ENCODE measurements at regions not wholly inside any gene's neighbourhood (a gene's known extent, or its start where the extent isn't known, plus 50 kb on each side); places are given as distances from the start of the nearest gene placed in this dataset.
"Not testable (repeated sequence)": the region's sequence is repeated elsewhere in the genome, so short reads cannot be mapped to it uniquely, and the experiment has no call there.

GRCh38 chr4:72709475-72709874 is 140.5 kb upstream of the ADAMTS3 start:
- Mint-ChIP-seq H3K36me3 (no peaks in the 10 kb centered on the region), H3K9me3 (no peaks in the 10 kb centered on the region), H3K4me3 (no peak overlapping the region), H3K4me1 (no peaks in the 10 kb centered on the region), H3K27ac (no peak overlapping the region)
- ATAC-seq: no peak
- no peak for DNase-seq (ENCODE audit: low spot score in 2 of 2)

GRCh38 chr4:72706684-72707083 is 137.7 kb upstream of the ADAMTS3 start:
- no peaks in the 10 kb centered on the region for H3K9me3 Mint-ChIP-seq
- no peak overlapping the region for H3K27ac Mint-ChIP-seq
- no peaks in the 10 kb centered on the region for H3K4me1 Mint-ChIP-seq
- no peak for DNase-seq (ENCODE audit: low spot score in 2 of 2)
- ATAC-seq: no peak
- no peaks in the 10 kb centered on the region for H3K36me3 Mint-ChIP-seq
- H3K4me3 Mint-ChIP-seq: no peak overlapping the region

GRCh38 chr4:72704925-72705640 is 136.1 kb upstream of the ADAMTS3 start:
- not testable (repeated sequence) for H3K27ac Mint-ChIP-seq; H3K9me3 Mint-ChIP-seq; DNase-seq (ENCODE audit: low spot score in 2 of 2); H3K4me3 Mint-ChIP-seq; H3K36me3 Mint-ChIP-seq; ATAC-seq; H3K4me1 Mint-ChIP-seq

- DNase-seq (ENCODE audit: low spot score in 2 of 2): no peak
Measured at GRCh38 chr4:72702948-72703347, 133.9 kb upstream of the ADAMTS3 start.

GRCh38 chr4:72701987-72702819 is 133.2 kb upstream of the ADAMTS3 start:
- Mint-ChIP-seq H3K4me1 (no peaks in the 10 kb centered on the region), H3K27ac (no peak overlapping the region), H3K9me3 (no peaks in the 10 kb centered on the region), H3K36me3 (no peaks in the 10 kb centered on the region), H3K4me3 (peak overlapping the region; percentile 28)
- ATAC-seq (no peak), DNase-seq (ENCODE audit: low spot score in 2 of 2) (no peak)

More at GRCh38 chr4:72702948-72703347, 133.9 kb upstream of the ADAMTS3 start:
- Mint-ChIP-seq H3K4me1 (no peaks in the 10 kb centered on the region), H3K4me3 (no peak overlapping the region), H3K9me3 (no peaks in the 10 kb centered on the region), H3K27ac (no peak overlapping the region), H3K36me3 (no peaks in the 10 kb centered on the region)
- ATAC-seq: no peak

- H3K4me3 Mint-ChIP-seq: no peak overlapping the region
- H3K9me3 Mint-ChIP-seq: no peaks in the 10 kb centered on the region
- DNase-seq (ENCODE audit: low spot score in 2 of 2): no peak
- H3K36me3 Mint-ChIP-seq: no peaks in the 10 kb centered on the region
- H3K27ac Mint-ChIP-seq: no peak overlapping the region
- no peak for ATAC-seq
- H3K4me1 Mint-ChIP-seq: no peaks in the 10 kb centered on the region
Measured at GRCh38 chr4:72690771-72691170, 121.8 kb upstream of the ADAMTS3 start.

GRCh38 chr4:72689923-72690322 is 120.9 kb upstream of the ADAMTS3 start:
- no peaks in the 10 kb centered on the region for H3K36me3 Mint-ChIP-seq
- peaks cover under 1% of the 10 kb centered on the region for H3K9me3 Mint-ChIP-seq
- DNase-seq (ENCODE audit: low spot score in 2 of 2) (no peak), ATAC-seq (no peak)
- no peak overlapping the region for H3K4me3 Mint-ChIP-seq
- no peaks in the 10 kb centered on the region for H3K4me1 Mint-ChIP-seq
- H3K27ac Mint-ChIP-seq: no peak overlapping the region

- not testable (repeated sequence) for ATAC-seq; H3K4me1 Mint-ChIP-seq; H3K27ac Mint-ChIP-seq; H3K36me3 Mint-ChIP-seq; DNase-seq (ENCODE audit: low spot score in 2 of 2); H3K4me3 Mint-ChIP-seq; H3K9me3 Mint-ChIP-seq
Measured at GRCh38 chr4:72686390-72686789, 117.4 kb upstream of the ADAMTS3 start.

GRCh38 chr4:72679666-72680065 is 110.6 kb upstream of the ADAMTS3 start:
- DNase-seq (ENCODE audit: low spot score in 2 of 2) (no peak), ATAC-seq (no peak)
- H3K27ac Mint-ChIP-seq: no peak overlapping the region
- H3K36me3 Mint-ChIP-seq: no peaks in the 10 kb centered on the region
- no peak overlapping the region for H3K4me3 Mint-ChIP-seq
- peaks cover 3% of the 10 kb centered on the region for H3K9me3 Mint-ChIP-seq
- no peaks in the 10 kb centered on the region for H3K4me1 Mint-ChIP-seq

- H3K27ac Mint-ChIP-seq: no peak overlapping the region
- no peak for DNase-seq (ENCODE audit: low spot score in 2 of 2)
- ATAC-seq: no peak
- H3K36me3 Mint-ChIP-seq: no peaks in the 10 kb centered on the region
- no peaks in the 10 kb centered on the region for H3K4me1 Mint-ChIP-seq
- peaks cover 3% of the 10 kb centered on the region for H3K9me3 Mint-ChIP-seq
- H3K4me3 Mint-ChIP-seq: no peak overlapping the region
Measured at GRCh38 chr4:72677886-72678285, 108.9 kb upstream of the ADAMTS3 start.

GRCh38 chr4:72677265-72677664 is 108.2 kb upstream of the ADAMTS3 start:
- Mint-ChIP-seq H3K36me3 (no peaks in the 10 kb centered on the region), H3K4me3 (no peak overlapping the region), H3K27ac (no peak overlapping the region), H3K9me3 (peaks cover 2% of the 10 kb centered on the region), H3K4me1 (no peaks in the 10 kb centered on the region)
- ATAC-seq (no peak), DNase-seq (ENCODE audit: low spot score in 2 of 2) (no peak)

- Mint-ChIP-seq H3K4me3 (no peak overlapping the region), H3K4me1 (no peaks in the 10 kb centered on the region), H3K36me3 (no peaks in the 10 kb centered on the region), H3K27ac (no peak overlapping the region), H3K9me3 (no peaks in the 10 kb centered on the region)
- no peak for DNase-seq (ENCODE audit: low spot score in 2 of 2)
- no peak for ATAC-seq
Measured at GRCh38 chr4:72671980-72672379, 103.0 kb upstream of the ADAMTS3 start.

- peak; percentile 24 for ATAC-seq
Measured at GRCh38 chr4:72670521-72670920, 101.5 kb upstream of the ADAMTS3 start.

GRCh38 chr4:72666910-72667309 is 97.9 kb upstream of the ADAMTS3 start:
- Mint-ChIP-seq H3K4me3 (no peak overlapping the region), H3K9me3 (no peaks in the 10 kb centered on the region)

More at GRCh38 chr4:72670521-72670920, 101.5 kb upstream of the ADAMTS3 start:
- no peak for DNase-seq (ENCODE audit: low spot score in 2 of 2)
- Mint-ChIP-seq H3K9me3 (no peaks in the 10 kb centered on the region), H3K4me3 (no peak overlapping the region), H3K4me1 (no peaks in the 10 kb centered on the region), H3K27ac (no peak overlapping the region), H3K36me3 (no peaks in the 10 kb centered on the region)

GRCh38 chr4:72665171-72665968 is 96.3 kb upstream of the ADAMTS3 start:
- H3K27ac Mint-ChIP-seq: no peak overlapping the region
- DNase-seq (ENCODE audit: low spot score in 2 of 2) (no peak), ATAC-seq (no peak)
- no peak overlapping the region for H3K4me3 Mint-ChIP-seq
- no peaks in the 10 kb centered on the region for H3K9me3 Mint-ChIP-seq
- H3K4me1 Mint-ChIP-seq: no peaks in the 10 kb centered on the region
- H3K36me3 Mint-ChIP-seq: no peaks in the 10 kb centered on the region

More at GRCh38 chr4:72666910-72667309, 97.9 kb upstream of the ADAMTS3 start:
- no peak for ATAC-seq
- no peak overlapping the region for H3K27ac Mint-ChIP-seq
- no peak for DNase-seq (ENCODE audit: low spot score in 2 of 2)
- H3K4me1 Mint-ChIP-seq: no peaks in the 10 kb centered on the region
- H3K36me3 Mint-ChIP-seq: no peaks in the 10 kb centered on the region
